ENCODE measurements at regions not wholly inside any gene's neighbourhood (a gene's known extent, or its start where the extent isn't known, plus 50 kb on each side); places are given as distances from the start of the nearest gene placed in this dataset.

DNA sequence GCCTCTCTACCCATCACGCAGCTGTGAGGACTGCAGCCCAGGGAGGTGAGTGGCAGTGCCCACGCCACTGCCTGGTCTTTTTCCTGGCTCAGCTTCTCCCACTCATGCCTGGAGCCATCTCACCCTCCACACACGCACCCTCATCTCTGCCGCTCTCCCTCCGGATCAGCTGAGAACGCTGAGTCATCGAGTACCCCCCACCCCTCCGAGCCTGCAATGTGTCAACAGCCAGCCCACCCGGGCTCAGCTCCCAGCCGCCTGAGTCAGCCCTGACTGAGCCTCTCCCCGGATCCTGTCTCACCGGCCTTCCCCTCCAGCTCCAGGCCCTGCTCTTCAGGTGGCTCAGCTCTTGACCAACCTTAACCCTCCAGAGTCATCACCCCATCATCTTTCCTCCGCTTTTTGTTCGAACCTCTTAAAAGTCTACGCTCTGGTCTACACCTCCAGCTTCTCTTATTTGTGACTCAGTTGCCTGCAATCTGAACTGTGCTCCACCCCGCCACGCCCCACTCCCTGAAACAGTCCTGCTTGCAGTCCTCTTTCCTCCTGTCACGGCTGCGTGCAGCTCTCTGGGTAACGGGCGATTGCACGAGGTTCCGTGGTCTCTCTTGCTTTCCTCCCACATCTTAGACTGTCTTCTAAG, 94.4 kb upstream of the ASAP2 start:
- no peak overlapping the region for H3K4me3 ChIP-seq (ENCODE audit: low read depth, low read length)
- TF ChIP-seq, protein P1, sequence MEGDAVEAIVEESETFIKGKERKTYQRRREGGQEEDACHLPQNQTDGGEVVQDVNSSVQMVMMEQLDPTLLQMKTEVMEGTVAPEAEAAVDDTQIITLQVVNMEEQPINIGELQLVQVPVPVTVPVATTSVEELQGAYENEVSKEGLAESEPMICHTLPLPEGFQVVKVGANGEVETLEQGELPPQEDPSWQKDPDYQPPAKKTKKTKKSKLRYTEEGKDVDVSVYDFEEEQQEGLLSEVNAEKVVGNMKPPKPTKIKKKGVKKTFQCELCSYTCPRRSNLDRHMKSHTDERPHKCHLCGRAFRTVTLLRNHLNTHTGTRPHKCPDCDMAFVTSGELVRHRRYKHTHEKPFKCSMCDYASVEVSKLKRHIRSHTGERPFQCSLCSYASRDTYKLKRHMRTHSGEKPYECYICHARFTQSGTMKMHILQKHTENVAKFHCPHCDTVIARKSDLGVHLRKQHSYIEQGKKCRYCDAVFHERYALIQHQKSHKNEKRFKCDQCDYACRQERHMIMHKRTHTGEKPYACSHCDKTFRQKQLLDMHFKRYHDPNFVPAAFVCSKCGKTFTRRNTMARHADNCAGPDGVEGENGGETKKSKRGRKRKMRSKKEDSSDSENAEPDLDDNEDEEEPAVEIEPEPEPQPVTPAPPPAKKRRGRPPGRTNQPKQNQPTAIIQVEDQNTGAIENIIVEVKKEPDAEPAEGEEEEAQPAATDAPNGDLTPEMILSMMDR (IDR thresholded peaks at IDR 0.05; ENCODE audit: control insufficient read depth, extremely low read depth, insufficient read depth) = no peak
- no peak for DNase-seq (ENCODE audit: low read depth)

DNA sequence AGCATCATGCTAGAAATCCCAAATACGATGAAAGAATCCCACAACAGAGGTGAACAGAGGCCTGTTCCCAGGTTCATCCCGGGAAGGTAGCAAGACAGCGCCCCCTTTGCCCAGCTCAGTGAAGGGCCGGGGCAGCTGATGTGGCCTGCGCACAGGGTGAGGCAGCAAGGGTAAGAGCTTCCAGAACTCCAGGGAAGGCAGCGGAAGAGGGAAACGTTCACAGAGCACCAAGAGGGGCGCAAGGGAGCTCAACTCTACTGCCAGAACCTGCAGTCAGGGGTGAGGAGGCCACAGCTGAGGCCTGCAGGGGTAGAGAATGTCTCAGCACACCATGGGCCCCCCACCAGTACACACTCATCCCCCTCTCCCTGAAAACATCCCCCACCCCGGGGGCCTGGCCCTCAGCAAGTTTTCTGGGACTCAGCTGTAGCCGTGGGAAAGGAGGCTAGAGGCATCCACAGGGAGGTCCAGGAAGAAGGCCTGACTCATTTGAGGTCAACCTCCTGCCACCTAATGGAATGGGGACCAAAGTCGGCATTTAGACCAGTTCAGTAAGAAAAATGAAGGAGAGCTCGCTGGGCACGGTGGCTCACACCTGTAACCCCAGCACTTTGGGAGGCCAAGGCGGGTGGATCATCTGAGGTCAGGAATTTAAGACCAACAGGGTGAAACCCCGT, 95.6 kb upstream of the ASAP2 start:
- TF ChIP-seq, protein P1 (IDR thresholded peaks at IDR 0.05; ENCODE audit: control insufficient read depth, extremely low read depth, insufficient read depth) = 0 out of 2 replicates have a peak, but pooled peaks have one; percentile 22
- DNase-seq (ENCODE audit: low read depth) = no peak
- no peak overlapping the region for H3K4me3 ChIP-seq (ENCODE audit: low read depth, low read length)

DNA sequence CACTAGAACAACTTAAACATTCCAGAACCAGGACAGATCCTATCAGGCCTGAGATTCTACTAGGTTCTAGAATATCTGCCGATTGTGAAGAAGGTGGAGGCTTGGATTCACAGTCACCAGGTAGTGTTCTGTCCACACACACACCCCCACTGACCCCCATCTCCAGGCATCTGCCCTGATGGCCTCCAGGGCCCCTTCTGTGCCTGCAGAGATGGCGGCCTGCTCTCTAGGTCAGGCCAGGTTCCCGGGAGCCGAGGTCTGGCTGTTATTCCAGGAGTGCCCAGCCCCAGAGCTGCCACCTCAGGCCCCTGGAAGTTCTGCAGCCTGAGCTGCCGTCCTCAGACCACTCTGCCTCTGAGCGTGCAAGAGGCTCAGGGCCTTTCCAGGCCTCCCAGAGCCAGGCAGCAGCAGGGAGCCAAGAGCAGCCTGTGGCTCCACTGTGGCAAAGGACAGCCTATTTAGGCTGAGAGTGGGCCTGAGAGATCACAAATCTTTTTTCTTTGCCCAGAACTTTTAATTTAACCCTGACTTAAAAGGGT, 96.2 kb upstream of the ASAP2 start:
- DNase-seq (ENCODE audit: low read depth) = no peak
- TF ChIP-seq, protein P1 (IDR thresholded peaks at IDR 0.05; ENCODE audit: control insufficient read depth, extremely low read depth, insufficient read depth) = no peak
- no peak overlapping the region for H3K4me3 ChIP-seq (ENCODE audit: low read depth, low read length)

DNA sequence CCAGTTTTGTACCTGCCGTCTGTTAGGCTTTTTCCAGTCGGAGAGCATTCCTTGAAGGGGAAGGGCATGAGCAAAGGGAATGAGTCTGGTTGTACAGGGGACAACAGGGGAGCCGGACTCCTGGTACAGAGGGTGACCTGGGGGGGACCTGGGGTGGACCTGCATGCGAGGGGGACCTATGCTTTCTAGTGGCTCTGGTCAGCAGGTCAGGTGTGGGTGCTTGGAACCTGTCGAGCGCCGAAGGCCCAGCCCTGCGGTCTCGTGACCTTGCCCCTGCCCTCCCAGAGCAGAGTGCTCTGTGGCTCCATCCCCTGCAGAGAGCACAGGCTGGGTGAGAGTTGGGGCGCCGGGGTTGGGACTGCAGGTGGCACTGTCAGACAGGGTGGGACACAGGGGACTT, 96.7 kb upstream of the ASAP2 start:
- no peak overlapping the region for H3K4me3 ChIP-seq (ENCODE audit: low read depth, low read length)
- TF ChIP-seq, protein P1 (IDR thresholded peaks at IDR 0.05; ENCODE audit: control insufficient read depth, extremely low read depth, insufficient read depth) = no peak
- DNase-seq (ENCODE audit: low read depth) = no peak

DNA sequence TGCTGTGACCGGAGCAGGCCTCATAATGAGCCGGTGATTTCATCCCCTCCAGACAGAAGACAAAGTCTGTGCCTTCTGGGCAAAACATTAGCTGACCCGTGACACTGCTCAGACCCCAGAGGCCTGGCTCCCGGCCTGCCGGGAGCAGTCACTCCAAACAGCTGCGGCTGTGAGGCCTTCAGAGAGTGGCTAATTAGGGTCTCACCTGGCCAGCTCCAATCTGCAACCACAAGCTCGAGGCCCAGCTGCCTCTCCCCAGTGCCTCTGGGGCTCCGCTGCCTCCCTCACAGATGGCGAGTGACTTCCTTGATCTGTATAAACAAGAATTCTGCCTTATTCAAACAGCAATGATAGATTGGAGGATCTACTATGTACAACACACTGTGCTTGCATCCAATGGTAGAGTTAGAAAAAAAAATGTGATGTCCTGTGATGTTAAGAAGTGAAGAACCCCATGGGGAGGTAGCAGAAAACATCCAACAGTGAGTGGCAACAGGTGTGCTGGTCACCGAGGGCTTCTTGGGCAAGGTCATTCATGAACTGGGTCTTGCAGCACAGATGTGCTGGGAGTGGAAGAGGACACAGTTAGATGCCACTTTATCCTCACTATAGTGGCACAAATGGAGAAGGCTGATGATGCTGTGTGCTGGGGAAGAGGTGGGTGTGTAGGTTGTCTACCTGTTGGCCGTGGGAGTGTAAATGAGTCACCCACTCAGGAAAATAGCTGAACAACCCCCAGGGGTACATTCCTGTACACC, 98.2 kb upstream of the ASAP2 start:
- H3K4me3 ChIP-seq (ENCODE audit: low read depth, low read length) = no peak overlapping the region
- TF ChIP-seq, protein P1 (IDR thresholded peaks at IDR 0.05; ENCODE audit: control insufficient read depth, extremely low read depth, insufficient read depth) = no peak
- no peak for DNase-seq (ENCODE audit: low read depth)

DNA sequence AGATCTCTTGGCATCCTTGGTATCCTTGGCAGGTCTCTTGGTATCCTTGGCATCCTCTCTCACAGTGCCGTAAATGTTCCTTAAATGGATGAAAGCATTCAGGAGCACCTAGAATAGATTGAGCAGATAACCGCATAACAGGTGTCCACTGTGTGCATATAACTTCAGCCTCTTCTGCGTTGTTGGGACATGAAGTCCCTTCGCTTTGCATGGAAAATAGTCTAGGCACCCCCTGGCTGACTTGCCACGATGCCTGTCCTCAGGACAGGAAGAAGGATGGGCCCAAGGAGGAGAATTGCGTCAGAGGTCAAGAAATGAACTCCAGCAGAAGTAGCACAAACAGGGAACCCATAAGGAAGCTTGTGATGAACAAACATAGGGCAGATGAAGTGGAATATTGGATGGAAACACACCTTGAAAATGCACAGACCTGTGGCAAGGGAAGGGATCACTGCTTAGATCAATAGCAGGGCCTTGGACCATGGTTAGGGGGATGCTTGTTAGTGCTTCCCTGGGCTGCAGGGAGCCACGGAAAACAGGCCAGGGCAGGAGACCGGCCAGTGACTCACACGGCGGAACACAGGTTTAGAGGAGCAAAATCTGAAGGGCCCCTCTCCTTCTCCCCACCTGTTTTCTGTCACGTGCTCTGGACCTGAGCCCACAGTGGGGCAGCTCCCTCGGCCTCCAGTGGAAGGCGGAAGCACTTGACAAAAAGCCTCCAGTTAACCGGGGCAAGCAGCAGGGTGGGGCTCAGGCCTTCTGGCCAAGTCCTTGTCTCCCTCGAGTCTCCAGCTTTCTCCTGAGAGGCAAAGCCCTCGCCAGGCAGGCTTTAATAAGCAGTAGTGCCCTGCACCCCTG, 99.2 kb upstream of the ASAP2 start:
- H3K4me3 ChIP-seq (ENCODE audit: low read depth, low read length) = no peak overlapping the region
- no peak for DNase-seq (ENCODE audit: low read depth)
- TF ChIP-seq, protein P1 (IDR thresholded peaks at IDR 0.05; ENCODE audit: control insufficient read depth, extremely low read depth, insufficient read depth) = no peak

Measured in LNCaP clone FGC (cell line).